NCI-H524 treated with DMSO at 0.1 percent for 48 hours (cell line): ENCODE measurements at regions not wholly inside any gene's neighbourhood (a gene's known extent, or its start where the extent isn't known, plus 50 kb on each side); places are given as distances from the start of the nearest gene placed in this dataset.
"Not testable (repeated sequence)": the region's sequence is repeated elsewhere in the genome, so short reads cannot be mapped to it uniquely, and the experiment has no call there.

ENCODE experiments used
- DNase-seq: peaks from one replicate; lab custom pipeline; 2025; lab: John Stamatoyannopoulos, UW

- DNase-seq: not testable (repeated sequence)
These were observed 75.0 kb downstream of the C9orf50 start for GRCh38 chr9:129545876-129546275.

- no peak for DNase-seq
These were observed 76.1 kb downstream of the C9orf50 start for GRCh38 chr9:129544761-129545160.

- no peak for DNase-seq
These were observed 78.2 kb downstream of the C9orf50 start for GRCh38 chr9:129542741-129543140.

- DNase-seq: no peak
These were observed 79.6 kb downstream of the C9orf50 start for GRCh38 chr9:129541270-129541669.

GRCh38 chr9:129539446-129539845 lies 81.5 kb downstream of the C9orf50 start:
- DNase-seq: no peak

- DNase-seq: not testable (repeated sequence)
These were observed 89.0 kb downstream of the C9orf50 start for GRCh38 chr9:129531860-129532402.

- DNase-seq: not testable (repeated sequence)
These were observed 92.9 kb downstream of the C9orf50 start for GRCh38 chr9:129527955-129528354.

GRCh38 chr9:129525656-129526196 lies 95.2 kb downstream of the C9orf50 start:
- no peak for DNase-seq

GRCh38 chr9:129524582-129525270 lies 96.2 kb downstream of the C9orf50 start:
- DNase-seq: no peak

- DNase-seq: no peak
These were observed 96.8 kb downstream of the C9orf50 start for GRCh38 chr9:129523943-129524581.

- DNase-seq: no peak
These were observed 98.5 kb downstream of the C9orf50 start for GRCh38 chr9:129522351-129522750.

GRCh38 chr9:129520082-129520481 lies 100.8 kb downstream of the C9orf50 start:
- DNase-seq: no peak

- DNase-seq: no peak
These were observed 102.8 kb downstream of the C9orf50 start for GRCh38 chr9:129518074-129518473.

GRCh38 chr9:129517006-129517405 lies 103.9 kb downstream of the C9orf50 start:
- DNase-seq: no peak

GRCh38 chr9:129514891-129515290 lies 106.0 kb downstream of the C9orf50 start:
- DNase-seq: no peak

- DNase-seq: no peak
These were observed 106.4 kb downstream of the C9orf50 start for GRCh38 chr9:129514497-129514867.

- DNase-seq: no peak
These were observed 106.9 kb downstream of the C9orf50 start for GRCh38 chr9:129513856-129514496.

GRCh38 chr9:129513282-129513681 lies 107.6 kb downstream of the C9orf50 start:
- DNase-seq: no peak

GRCh38 chr9:129511285-129511900 lies 109.5 kb downstream of the C9orf50 start:
- no peak for DNase-seq

- DNase-seq: no peak
These were observed 111.4 kb downstream of the C9orf50 start for GRCh38 chr9:129509533-129509928.

GRCh38 chr9:129507805-129508204 lies 113.1 kb downstream of the C9orf50 start:
- no peak for DNase-seq

GRCh38 chr9:129506892-129507291 lies 114.0 kb downstream of the C9orf50 start:
- no peak for DNase-seq
